HG03064 (cell line): ENCODE measurements at regions not wholly inside any gene's neighbourhood (a gene's known extent, or its start where the extent isn't known, plus 50 kb on each side); places are given as distances from the start of the nearest gene placed in this dataset.
"Not testable (repeated sequence)": the region's sequence is repeated elsewhere in the genome, so short reads cannot be mapped to it uniquely, and the experiment has no call there.

Experiments
- ATAC-seq: cut with Tn5 transposase; IDR thresholded peaks from one replicate; pipeline ENCODE4 v1.9.1; 2021; ENCODE audit warnings: low read depth; ENCODE audit not compliant: unreplicated experiment

DNA sequence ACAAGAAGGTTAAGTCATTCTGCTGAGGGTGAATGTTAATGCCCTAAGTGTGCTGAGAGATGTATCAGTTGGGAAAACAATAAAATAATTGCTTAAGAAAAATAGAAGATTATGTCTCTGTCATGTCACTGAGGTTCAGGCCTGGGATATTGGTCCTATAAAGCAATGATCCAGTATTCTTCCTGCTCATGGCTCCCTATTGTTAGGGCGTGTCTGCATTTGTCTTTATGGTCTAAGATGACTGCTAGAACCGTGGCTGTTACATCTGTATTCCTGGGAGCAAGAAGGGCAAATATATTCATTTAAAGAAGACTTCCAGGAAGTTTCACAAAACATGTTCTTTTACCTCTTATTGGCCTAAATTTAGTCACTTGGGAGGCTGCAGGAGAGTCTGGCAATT lies 125.0 kb downstream of the KCNE4 start:
- no peak for ATAC-seq

DNA sequence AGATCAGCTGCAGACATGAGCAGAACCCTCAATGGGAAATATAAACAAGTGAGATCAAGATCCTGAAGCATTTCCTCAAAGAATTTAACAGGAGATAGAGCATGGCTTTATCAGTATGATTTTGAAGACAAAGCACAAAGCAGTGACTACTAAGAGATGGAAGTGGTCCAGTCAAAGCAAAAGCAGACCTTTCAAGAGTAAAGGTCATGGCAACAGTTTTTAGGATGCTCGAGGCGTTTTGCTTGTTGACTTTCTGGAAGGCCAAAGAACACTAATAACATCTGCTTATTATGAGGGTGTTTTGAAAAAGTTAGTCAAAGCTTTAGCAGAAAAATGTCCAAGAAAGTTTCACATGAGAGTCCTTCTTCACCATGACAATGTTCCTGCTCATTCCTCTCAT lies 128.5 kb downstream of the KCNE4 start:
- ATAC-seq: no peak

GRCh38 chr2:223181561-223181960 lies 129.6 kb downstream of the KCNE4 start:
- ATAC-seq: no peak

DNA sequence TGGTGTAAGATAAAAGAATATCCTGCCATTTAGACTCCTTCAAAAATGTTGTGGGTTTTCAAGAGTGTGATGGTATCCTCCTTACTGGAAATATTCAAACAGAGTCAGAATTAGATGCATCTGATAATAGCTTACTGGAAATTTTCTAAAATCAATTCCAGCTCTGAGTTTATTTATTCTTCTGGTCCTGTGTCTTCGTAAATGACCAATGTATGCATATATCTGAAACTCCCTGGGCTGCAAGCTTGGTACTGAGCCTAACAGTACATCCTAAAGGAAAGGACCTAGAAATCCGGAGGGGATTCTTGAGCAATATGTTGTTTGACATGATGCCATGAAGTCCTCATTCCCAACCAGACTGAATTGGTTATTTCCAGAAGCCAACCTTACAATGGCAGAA lies 130.4 kb downstream of the KCNE4 start:
- ATAC-seq: no peak

DNA sequence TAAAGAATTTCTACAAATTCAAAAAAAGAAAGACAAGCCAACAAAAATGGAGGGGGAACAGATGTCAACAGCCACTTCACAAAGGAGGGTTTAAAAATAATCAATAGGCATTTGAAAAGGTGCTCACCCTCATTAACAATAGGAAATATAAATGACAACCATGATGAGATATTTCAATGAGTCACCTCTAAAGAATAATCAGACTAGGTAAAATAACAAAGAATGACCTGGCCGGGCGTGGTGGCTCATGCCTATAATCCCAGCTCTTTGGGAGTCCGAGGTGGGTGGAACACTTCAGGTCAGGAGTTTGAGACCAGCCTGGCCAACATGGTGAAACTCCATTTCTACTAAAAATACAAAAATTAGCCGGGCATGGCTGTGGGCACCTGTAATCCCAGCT lies 133.6 kb downstream of the KCNE4 start:
- no peak for ATAC-seq

GRCh38 chr2:223187256-223187655 lies 135.3 kb downstream of the KCNE4 start:
- ATAC-seq: no peak

GRCh38 chr2:223190561-223191206 lies 138.7 kb downstream of the KCNE4 start:
- ATAC-seq: not testable (repeated sequence)

- no peak for ATAC-seq
These were observed 144.3 kb downstream of the KCNE4 start for GRCh38 chr2:223196331-223196730.

- ATAC-seq: no peak
These were observed 145.1 kb downstream of the KCNE4 start for GRCh38 chr2:223197046-223197445.

DNA sequence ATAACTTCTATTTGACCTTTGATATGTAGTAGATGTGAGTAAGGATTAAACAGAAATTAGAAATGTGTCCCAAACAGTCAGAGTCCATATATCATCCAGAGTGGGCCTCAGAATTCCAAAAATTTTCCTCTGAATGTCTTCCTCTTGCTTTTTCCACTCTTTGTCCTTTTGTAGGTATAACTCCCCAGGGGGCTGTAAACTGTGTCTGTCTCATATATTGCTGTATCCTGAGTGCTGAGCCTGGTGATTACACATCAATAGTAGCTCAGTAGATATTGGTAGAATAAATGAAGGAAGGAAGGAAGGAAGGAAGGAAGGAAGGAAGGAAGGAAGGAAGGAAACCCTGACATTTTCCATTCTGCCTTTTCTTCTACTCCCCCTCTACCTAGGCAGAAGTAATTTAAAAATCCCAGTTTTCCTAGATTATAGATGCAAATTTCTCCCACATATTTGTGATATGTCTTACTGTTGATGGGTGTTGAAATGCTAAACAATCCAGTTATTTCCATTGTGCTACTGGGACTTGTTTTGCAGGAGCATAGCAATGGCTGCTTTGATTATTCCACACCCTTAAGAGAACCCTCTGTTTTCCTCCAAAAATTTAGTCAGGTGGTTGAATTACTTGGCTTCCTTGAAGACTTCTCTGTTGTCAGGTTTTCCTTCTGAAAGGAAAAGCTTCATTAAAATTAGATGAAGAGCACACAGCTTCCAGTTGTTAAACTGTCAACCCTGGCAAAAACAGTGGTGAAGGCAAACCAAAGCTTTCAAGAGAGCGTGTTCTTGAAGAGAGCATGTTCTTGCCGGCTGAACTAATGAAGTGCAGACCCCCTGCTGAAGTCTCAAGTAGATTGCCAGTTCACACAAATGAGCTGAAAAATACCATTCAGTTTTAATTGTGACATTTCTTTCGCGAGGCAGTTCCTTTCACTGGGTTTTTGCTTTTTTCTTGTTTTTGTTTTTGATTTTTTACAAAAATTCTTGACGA lies 147.8 kb downstream of the KCNE4 start:
- no peak for ATAC-seq

DNA sequence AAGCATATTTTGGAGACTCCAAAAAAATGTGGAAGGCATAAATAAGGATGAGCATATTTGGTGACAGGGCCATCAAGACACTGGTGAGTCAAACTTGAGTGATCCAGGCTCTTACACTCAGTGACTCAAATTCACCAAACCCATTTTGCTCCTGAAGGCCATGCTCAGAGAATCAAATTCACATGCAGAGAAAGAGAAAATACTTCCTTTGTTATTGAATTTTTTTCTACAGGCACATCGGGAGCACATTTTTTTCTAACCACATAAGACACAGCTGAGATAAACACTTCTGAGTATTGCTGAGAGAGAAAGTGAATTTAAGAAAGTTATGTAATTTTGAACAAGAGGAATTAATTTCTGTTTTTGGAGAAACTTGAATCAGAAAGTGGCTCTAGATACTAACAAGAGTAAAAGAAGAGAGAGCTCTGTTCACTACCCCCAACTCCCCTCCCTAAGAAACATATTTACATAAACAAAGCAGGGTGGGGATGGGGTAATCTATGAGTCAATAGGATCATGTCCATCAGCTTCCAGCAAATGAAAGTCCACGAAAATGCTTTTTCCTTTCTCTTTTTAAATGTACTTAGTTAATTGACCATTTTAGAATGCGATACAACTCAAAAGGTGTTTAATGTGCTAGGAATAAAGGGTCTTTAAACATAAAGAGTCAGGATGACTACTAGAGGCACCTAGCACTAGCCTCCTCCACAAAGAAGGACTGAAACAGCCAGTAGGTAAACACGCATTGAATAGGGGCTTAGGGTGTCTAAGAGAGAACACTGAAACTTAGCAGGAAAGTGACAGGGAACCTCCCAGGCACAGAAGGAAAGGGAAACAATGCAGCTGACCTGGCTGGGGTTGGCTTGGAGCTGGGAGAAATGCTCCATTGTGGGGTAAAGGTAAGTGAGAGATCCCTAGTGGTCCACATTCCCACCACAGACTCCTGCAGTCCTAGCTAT lies 152.3 kb downstream of the KCNE4 start:
- no peak for ATAC-seq

- no peak for ATAC-seq
These were observed 158.5 kb downstream of the KCNE4 start for GRCh38 chr2:223210489-223210888.

- no peak for ATAC-seq
These were observed 162.6 kb downstream of the KCNE4 start for GRCh38 chr2:223214394-223215253.

DNA sequence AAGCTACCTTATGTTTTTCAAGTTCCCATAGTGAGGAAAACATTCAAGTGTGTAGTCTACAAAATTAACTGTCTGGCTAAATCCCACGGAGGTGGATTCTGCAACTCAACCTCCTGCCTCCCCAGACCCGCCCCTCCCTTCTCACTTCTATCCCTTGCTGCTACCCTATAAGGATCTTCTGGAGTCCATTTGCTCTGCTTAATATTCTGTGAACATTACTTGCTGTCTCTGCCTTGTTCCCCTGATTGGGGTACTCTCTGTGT lies 163.2 kb downstream of the KCNE4 start:
- no peak for ATAC-seq

DNA sequence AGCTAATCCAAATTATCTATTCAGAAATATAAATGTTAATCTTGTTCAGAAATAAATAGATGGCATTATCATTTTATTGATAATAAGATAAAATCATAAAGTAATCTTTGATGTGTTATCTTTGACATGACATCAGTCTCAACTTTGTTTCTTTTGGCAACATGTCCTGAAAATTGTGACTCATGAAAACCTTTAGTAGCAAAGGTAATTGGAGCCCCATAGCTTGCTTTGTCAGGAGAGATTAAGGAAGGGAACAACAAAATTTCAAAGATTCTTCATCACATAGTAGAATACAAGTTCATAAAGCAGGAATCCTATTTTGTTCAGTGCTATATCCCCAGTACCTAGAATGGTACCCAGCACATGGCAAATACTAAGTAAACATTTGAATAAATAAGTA lies 165.4 kb downstream of the KCNE4 start:
- no peak for ATAC-seq

- ATAC-seq: no peak
These were observed 166.7 kb downstream of the KCNE4 start for GRCh38 chr2:223218587-223219178.

DNA sequence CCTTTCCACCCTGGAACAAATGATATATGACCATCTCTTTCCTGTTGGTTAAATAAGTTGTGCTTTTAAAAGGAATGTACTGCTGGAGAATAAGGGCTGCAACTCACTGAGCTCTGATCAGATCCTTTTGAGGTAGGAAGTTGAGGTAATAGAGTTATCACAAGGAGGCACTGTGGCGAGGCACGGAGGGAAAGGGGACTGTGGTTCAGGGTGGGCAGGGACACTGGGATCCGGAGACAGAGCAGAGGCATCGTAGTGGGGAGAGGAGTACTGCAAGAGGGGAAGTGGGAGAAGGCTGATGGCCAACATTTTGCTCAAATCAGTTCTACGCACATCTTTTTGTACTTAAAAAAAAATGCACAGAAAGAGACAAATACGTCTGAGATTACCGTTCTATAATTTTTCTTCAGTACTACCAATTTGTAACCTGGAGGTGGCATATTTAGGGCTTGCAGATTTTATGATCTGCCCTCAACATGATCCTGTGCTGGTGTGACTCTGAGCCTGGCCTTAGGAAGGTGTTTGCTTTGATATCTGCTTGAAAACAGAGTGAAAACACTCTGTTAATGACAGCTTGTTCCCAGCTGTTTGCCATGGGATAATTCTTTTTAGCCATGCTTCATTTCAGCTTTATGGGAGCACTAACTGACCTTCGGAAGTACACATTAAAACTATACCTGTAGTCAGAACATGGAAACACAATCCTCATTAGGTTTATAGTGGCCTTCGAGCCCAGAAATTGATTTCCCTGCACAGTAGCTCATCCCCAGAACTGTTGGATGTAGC lies 168.1 kb downstream of the KCNE4 start:
- no peak for ATAC-seq

DNA sequence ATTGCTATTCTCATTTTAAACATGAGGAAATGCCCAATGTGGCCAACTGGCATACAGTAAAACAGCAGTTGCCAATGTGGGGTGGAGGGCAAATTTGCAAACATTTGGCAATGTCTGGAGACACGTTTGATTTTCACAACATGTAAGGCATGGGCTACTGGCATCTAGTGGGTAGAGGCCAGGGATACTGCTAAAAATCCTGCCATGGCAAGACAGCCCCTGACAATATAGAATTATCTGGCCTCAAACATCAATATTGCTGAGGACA lies 168.6 kb downstream of the KCNE4 start:
- no peak for ATAC-seq

- no peak for ATAC-seq
These were observed 169.3 kb downstream of the KCNE4 start for GRCh38 chr2:223221139-223221835.
